HL-60 (cell line): ENCODE measurements at regions not wholly inside any gene's neighbourhood (a gene's known extent, or its start where the extent isn't known, plus 50 kb on each side); places are given as distances from the start of the nearest gene placed in this dataset.

Source experiments
- DNase-seq, 2 experiments: peaks; one replicate each; pipeline ENCODE4 v3.0.0-alpha.2; 2010 to 2020; ENCODE audit warnings: low read depth in 1 of 2, low spot score in 1 of 2
- H3K27ac ChIP-seq: fragments of 250-450 bp; sonication (Bioruptor Pico); replicated peaks from 2 replicates; pipeline ENCODE4 v1.5.1; 2020; ENCODE audit warnings: mild to moderate bottlenecking, moderate library complexity
- H3K27me3 ChIP-seq: fragments of 250-450 bp; sonication (Bioruptor Pico); 2 replicates; pipeline ENCODE4 v1.5.1; 2021; ENCODE audit warnings: mild to moderate bottlenecking, moderate library complexity; ENCODE audit not compliant: insufficient read depth, poor library complexity, severe bottlenecking
- H3K4me3 ChIP-seq: replicated peaks from 2 replicates; pipeline ENCODE4 v1.5.1; 2011; ENCODE audit warnings: mild to moderate bottlenecking, control low read depth, low read length; ENCODE audit not compliant: insufficient read depth
- GABPA ChIP-seq: IDR thresholded peaks from 2 replicates; pipeline ENCODE4 v1.6.1; 2012; ENCODE audit warnings: low read depth
- POLR2AphosphoS5 ChIP-seq: IDR thresholded peaks from 2 replicates; pipeline ENCODE4 v1.6.1; 2012; ENCODE audit warnings: low read depth
- SPI1 ChIP-seq: IDR thresholded peaks from 2 replicates; pipeline ENCODE4 v1.6.1; 2012; ENCODE audit warnings: low read depth, mild to moderate bottlenecking, borderline replicate concordance
- TF ChIP-seq, protein P1 (sequence below): IDR thresholded peaks from 2 replicates; pipeline ENCODE4 v1.6.1; 2012; ENCODE audit warnings: low read depth; ENCODE audit not compliant: insufficient replicate concordance
- TF ChIP-seq, protein P2 (sequence below): IDR thresholded peaks from one replicate; pipeline ENCODE4 v1.5.1; 2011; ENCODE audit warnings: low read length, control low read depth, inconsistent platforms; ENCODE audit not compliant: insufficient read depth

GRCh38 chr16:16945207-16945606, 525.6 kb downstream of the XYLT1 start:
- Histone ChIP-seq H3K27ac (no peak overlapping the region), H3K27me3 (no peaks in the 10 kb centered on the region), H3K4me3 (no peak overlapping the region)
- TF ChIP-seq POLR2AphosphoS5, result no peak
- no peak for TF ChIP-seq GABPA
- TF ChIP-seq SPI1, result no peak
- TF ChIP-seq, protein P1, sequence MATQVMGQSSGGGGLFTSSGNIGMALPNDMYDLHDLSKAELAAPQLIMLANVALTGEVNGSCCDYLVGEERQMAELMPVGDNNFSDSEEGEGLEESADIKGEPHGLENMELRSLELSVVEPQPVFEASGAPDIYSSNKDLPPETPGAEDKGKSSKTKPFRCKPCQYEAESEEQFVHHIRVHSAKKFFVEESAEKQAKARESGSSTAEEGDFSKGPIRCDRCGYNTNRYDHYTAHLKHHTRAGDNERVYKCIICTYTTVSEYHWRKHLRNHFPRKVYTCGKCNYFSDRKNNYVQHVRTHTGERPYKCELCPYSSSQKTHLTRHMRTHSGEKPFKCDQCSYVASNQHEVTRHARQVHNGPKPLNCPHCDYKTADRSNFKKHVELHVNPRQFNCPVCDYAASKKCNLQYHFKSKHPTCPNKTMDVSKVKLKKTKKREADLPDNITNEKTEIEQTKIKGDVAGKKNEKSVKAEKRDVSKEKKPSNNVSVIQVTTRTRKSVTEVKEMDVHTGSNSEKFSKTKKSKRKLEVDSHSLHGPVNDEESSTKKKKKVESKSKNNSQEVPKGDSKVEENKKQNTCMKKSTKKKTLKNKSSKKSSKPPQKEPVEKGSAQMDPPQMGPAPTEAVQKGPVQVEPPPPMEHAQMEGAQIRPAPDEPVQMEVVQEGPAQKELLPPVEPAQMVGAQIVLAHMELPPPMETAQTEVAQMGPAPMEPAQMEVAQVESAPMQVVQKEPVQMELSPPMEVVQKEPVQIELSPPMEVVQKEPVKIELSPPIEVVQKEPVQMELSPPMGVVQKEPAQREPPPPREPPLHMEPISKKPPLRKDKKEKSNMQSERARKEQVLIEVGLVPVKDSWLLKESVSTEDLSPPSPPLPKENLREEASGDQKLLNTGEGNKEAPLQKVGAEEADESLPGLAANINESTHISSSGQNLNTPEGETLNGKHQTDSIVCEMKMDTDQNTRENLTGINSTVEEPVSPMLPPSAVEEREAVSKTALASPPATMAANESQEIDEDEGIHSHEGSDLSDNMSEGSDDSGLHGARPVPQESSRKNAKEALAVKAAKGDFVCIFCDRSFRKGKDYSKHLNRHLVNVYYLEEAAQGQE, result no peak
- TF ChIP-seq, protein P2, sequence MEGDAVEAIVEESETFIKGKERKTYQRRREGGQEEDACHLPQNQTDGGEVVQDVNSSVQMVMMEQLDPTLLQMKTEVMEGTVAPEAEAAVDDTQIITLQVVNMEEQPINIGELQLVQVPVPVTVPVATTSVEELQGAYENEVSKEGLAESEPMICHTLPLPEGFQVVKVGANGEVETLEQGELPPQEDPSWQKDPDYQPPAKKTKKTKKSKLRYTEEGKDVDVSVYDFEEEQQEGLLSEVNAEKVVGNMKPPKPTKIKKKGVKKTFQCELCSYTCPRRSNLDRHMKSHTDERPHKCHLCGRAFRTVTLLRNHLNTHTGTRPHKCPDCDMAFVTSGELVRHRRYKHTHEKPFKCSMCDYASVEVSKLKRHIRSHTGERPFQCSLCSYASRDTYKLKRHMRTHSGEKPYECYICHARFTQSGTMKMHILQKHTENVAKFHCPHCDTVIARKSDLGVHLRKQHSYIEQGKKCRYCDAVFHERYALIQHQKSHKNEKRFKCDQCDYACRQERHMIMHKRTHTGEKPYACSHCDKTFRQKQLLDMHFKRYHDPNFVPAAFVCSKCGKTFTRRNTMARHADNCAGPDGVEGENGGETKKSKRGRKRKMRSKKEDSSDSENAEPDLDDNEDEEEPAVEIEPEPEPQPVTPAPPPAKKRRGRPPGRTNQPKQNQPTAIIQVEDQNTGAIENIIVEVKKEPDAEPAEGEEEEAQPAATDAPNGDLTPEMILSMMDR, result no peak
- no peak for DNase-seq

DNA sequence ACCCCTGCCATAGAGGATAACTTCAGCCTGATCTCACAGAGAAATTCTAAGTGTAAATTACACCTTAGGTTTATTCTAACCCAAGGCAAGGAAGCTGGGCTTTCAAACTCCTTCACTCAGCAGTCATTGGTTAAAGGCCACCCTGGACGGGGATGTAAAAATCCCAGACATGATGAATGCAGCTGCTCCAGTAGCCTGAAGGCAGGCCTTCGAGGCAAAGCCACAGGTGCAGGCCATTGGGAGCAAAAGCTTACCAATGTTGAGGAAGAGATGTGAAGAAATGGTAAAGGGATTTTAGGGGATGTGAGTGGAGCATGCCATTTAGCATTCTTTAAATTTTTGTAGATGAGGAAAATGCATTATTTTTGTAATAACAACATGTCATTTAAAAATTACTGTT, 514.4 kb downstream of the XYLT1 start:
- H3K27ac ChIP-seq, result no peak overlapping the region
- H3K4me3 ChIP-seq, result no peak overlapping the region
- DNase-seq, result no peak
- no peaks in the 10 kb centered on the region for H3K27me3 ChIP-seq
- TF ChIP-seq POLR2AphosphoS5 (no peak), GABPA (no peak), SPI1 (no peak)
- TF ChIP-seq, protein P1, result no peak
- TF ChIP-seq, protein P2, result no peak

DNA sequence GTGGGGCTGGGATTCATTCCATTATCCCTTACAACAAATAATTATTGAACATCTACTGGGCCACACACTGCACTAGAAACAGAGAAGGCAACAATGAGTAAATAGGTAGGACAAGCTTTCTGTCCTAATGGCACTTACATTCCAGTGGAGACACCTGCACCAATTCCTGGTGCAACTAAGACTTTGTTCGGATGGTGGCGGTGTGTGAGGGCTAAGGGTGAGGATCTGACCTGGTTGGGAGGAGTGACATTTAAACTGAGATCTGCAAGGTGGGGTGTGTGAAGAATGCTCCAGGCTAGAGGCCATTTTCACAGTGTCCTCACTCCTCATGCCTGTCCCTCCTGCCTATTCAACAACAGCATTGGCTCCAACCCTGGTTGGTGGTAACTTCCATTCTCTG, 510.0 kb downstream of the XYLT1 start:
- no peak for TF ChIP-seq GABPA
- no peak for TF ChIP-seq SPI1
- TF ChIP-seq POLR2AphosphoS5, result no peak
- TF ChIP-seq, protein P1, result no peak
- TF ChIP-seq, protein P2, result no peak
- H3K27ac ChIP-seq, result no peak overlapping the region
- H3K27me3 ChIP-seq, result no peaks in the 10 kb centered on the region
- H3K4me3 ChIP-seq, result no peak overlapping the region
- DNase-seq, result no peak
